H9 (cell line): ENCODE measurements at regions not wholly inside any gene's neighbourhood (a gene's known extent, or its start where the extent isn't known, plus 50 kb on each side); places are given as distances from the start of the nearest gene placed in this dataset.

ENCODE experiments used
- DNase-seq: peaks from one replicate; pipeline ENCODE4 v3.0.0-alpha.2; 2017
- H2AFZ ChIP-seq: one replicate; pipeline ENCODE4 v1.6.1; 2013; ENCODE audit warnings: mild to moderate bottlenecking, low read length, control low read depth, moderate library complexity
- H2AK5ac ChIP-seq: 2 replicates; pipeline ENCODE4 v1.6.1; 2013; ENCODE audit warnings: low read length, control low read depth, mixed read lengths; ENCODE audit not compliant: insufficient read length
- H2BK120ac ChIP-seq: one replicate; pipeline ENCODE4 v1.6.1; 2013; ENCODE audit warnings: low read depth, mild to moderate bottlenecking, low read length, control low read depth, inconsistent platforms; ENCODE audit not compliant: poor library complexity, severe bottlenecking
- H2BK12ac ChIP-seq: 2 replicates; pipeline ENCODE4 v1.6.1; 2013; ENCODE audit warnings: low read length, control low read depth, mixed read lengths, low read depth; ENCODE audit not compliant: insufficient read length
- H2BK15ac ChIP-seq: 2 replicates; pipeline ENCODE4 v1.6.1; 2013; ENCODE audit warnings: low read depth, low read length, control low read depth
- H2BK20ac ChIP-seq: one replicate; pipeline ENCODE4 v1.6.1; 2013; ENCODE audit warnings: low read depth, mild to moderate bottlenecking, low read length, control low read depth, inconsistent platforms; ENCODE audit not compliant: poor library complexity, severe bottlenecking
- H2BK5ac ChIP-seq: 2 replicates; pipeline ENCODE4 v1.6.1; 2013; ENCODE audit warnings: low read length, control low read depth, mixed read lengths; ENCODE audit not compliant: insufficient read length
- H3K14ac ChIP-seq: 2 replicates; pipeline ENCODE4 v1.6.1; 2013; ENCODE audit warnings: low read length, control low read depth; ENCODE audit not compliant: insufficient read depth
- H3K18ac ChIP-seq: 2 replicates; pipeline ENCODE4 v1.6.1; 2013; ENCODE audit warnings: low read depth, mild to moderate bottlenecking, mixed read lengths, low read length, control low read depth; ENCODE audit not compliant: insufficient read length
- H3K23ac ChIP-seq: 2 replicates; pipeline ENCODE4 v1.6.1; 2013; ENCODE audit warnings: low read length, control low read depth, mixed read lengths, low read depth; ENCODE audit not compliant: insufficient read length
- H3K23me2 ChIP-seq: 2 replicates; pipeline ENCODE4 v1.6.1; 2013; ENCODE audit warnings: low read depth, mild to moderate bottlenecking, mixed read lengths, low read length, control low read depth; ENCODE audit not compliant: insufficient read length, poor library complexity, severe bottlenecking
- H3K27ac ChIP-seq: 2 replicates; pipeline ENCODE4 v1.5.1; 2013; ENCODE audit warnings: low read length, control low read depth, mixed read lengths, low read depth; ENCODE audit not compliant: insufficient read length
- H3K27me3 ChIP-seq: 2 replicates; pipeline ENCODE4 v1.6.1; 2013; ENCODE audit warnings: low read length, control low read depth, inconsistent platforms; ENCODE audit not compliant: insufficient read depth
- H3K4ac ChIP-seq: 2 replicates; pipeline ENCODE4 v1.6.1; 2013; ENCODE audit warnings: low read depth, mild to moderate bottlenecking, control low read depth, inconsistent platforms, low read length, moderate library complexity
- H3K4me1 ChIP-seq: 2 replicates; pipeline ENCODE4 v1.6.1; 2013; ENCODE audit warnings: low read length, control low read depth, inconsistent platforms; ENCODE audit not compliant: insufficient read depth
- H3K4me2 ChIP-seq: 2 replicates; pipeline ENCODE4 v1.6.1; 2013; ENCODE audit warnings: low read length, control low read depth, mixed read lengths; ENCODE audit not compliant: insufficient read length, insufficient read depth
- H3K56ac ChIP-seq: 2 replicates; pipeline ENCODE4 v1.6.1; 2013; ENCODE audit warnings: low read depth, mild to moderate bottlenecking, mixed read lengths, low read length, control low read depth; ENCODE audit not compliant: insufficient read length
- H3K79me1 ChIP-seq: 2 replicates; pipeline ENCODE4 v1.6.1; 2013; ENCODE audit warnings: low read depth, mild to moderate bottlenecking, moderate library complexity, low read length, control low read depth, inconsistent platforms; ENCODE audit not compliant: insufficient read depth, poor library complexity, severe bottlenecking
- H3K79me2 ChIP-seq: 2 replicates; pipeline ENCODE4 v1.6.1; 2013; ENCODE audit warnings: low read length, control low read depth, inconsistent platforms; ENCODE audit not compliant: insufficient read depth
- H3K9ac ChIP-seq: 2 replicates; pipeline ENCODE4 v1.6.1; 2013; ENCODE audit warnings: low read length, control low read depth, mixed read lengths; ENCODE audit not compliant: insufficient read length; ENCODE audit errors: extremely low read depth
- H3K9me3 ChIP-seq: one replicate; pipeline ENCODE4 v1.6.1; 2013; ENCODE audit warnings: low read depth, low read length, inconsistent platforms; ENCODE audit not compliant: control insufficient read depth
- H3T11ph ChIP-seq: one replicate; pipeline ENCODE4 v1.6.1; 2013; ENCODE audit warnings: mild to moderate bottlenecking, low read length, control low read depth, inconsistent platforms
- H4K20me1 ChIP-seq: one replicate; pipeline ENCODE4 v1.6.1; 2013; ENCODE audit not compliant: control insufficient read depth, insufficient read length, insufficient read depth
- H4K5ac ChIP-seq: 2 replicates; pipeline ENCODE4 v1.6.1; 2013; ENCODE audit warnings: low read depth, mild to moderate bottlenecking, mixed read lengths, low read length, control low read depth; ENCODE audit not compliant: insufficient read length
- H4K8ac ChIP-seq: replicated peaks from 2 replicates; pipeline ENCODE4 v1.6.1; 2013; ENCODE audit warnings: low read length, control low read depth, mixed read lengths, low read depth; ENCODE audit not compliant: insufficient read length
- H4K91ac ChIP-seq: 2 replicates; pipeline ENCODE4 v1.6.1; 2013; ENCODE audit warnings: low read depth, mild to moderate bottlenecking, moderate library complexity, mixed read lengths, low read length, control low read depth; ENCODE audit not compliant: insufficient read length
- H3K27ac Mint-ChIP-seq, 3 experiments: 2 replicates in 2 of 3; 3 replicates in 1 of 3; pipeline ENCODE4 v1.8.0; 2020 to 2021; ENCODE audit warnings: mixed read lengths in 3 of 3, mild to moderate bottlenecking in 1 of 3, moderate library complexity in 1 of 3
- H3K27me3 Mint-ChIP-seq: 2 replicates; pipeline ENCODE4 v1.8.0; 2021; ENCODE audit warnings: low read depth, mild to moderate bottlenecking, moderate library complexity, mixed read lengths
- H3K36me3 Mint-ChIP-seq, 3 experiments: 2 replicates in 2 of 3; 3 replicates in 1 of 3; pipeline ENCODE4 v1.8.0; 2020 to 2021; ENCODE audit warnings: low read depth in 3 of 3, mixed read lengths in 3 of 3; ENCODE audit not compliant: insufficient read depth in 1 of 3
- H3K4me1 Mint-ChIP-seq, 2 experiments: 2 replicates each; pipeline ENCODE4 v1.8.0; 2020; ENCODE audit warnings: mixed read lengths in 2 of 2
- H3K4me3 Mint-ChIP-seq, 2 experiments: 2 replicates in 1 of 2; 3 replicates in 1 of 2; pipeline ENCODE4 v1.8.0; 2020 to 2021; ENCODE audit warnings: mild to moderate bottlenecking in 2 of 2, mixed read lengths in 2 of 2, moderate library complexity in 1 of 2
- H3K9me3 Mint-ChIP-seq, 2 experiments: 2 replicates in 1 of 2; 3 replicates in 1 of 2; pipeline ENCODE4 v1.8.0; 2020; ENCODE audit warnings: mild to moderate bottlenecking in 2 of 2, mixed read lengths in 2 of 2, moderate library complexity in 1 of 2
- WGBS: extraction: QIAGEN DNeasy Blood & Tissue Kit; methylation state at CpG from one replicate; pipeline ENCODE4 v1.1.7; 2013; ENCODE audit warnings: missing lambda C conversion rate, low lambda C conversion rate, mixed read lengths; ENCODE audit not compliant: insufficient read length; ENCODE audit errors: extremely low coverage; 5-methylcytosine and 5-hydroxymethylcytosine counted together
- TF ChIP-seq, protein P1 (sequence below): fragments of 200-600 bp; sonication (generic); conservative IDR thresholded peaks from 3 replicates; pipeline ENCODE4 v1.8.0; 2021; ENCODE audit warnings: antibody characterized with exemption, mild to moderate bottlenecking

DNA sequence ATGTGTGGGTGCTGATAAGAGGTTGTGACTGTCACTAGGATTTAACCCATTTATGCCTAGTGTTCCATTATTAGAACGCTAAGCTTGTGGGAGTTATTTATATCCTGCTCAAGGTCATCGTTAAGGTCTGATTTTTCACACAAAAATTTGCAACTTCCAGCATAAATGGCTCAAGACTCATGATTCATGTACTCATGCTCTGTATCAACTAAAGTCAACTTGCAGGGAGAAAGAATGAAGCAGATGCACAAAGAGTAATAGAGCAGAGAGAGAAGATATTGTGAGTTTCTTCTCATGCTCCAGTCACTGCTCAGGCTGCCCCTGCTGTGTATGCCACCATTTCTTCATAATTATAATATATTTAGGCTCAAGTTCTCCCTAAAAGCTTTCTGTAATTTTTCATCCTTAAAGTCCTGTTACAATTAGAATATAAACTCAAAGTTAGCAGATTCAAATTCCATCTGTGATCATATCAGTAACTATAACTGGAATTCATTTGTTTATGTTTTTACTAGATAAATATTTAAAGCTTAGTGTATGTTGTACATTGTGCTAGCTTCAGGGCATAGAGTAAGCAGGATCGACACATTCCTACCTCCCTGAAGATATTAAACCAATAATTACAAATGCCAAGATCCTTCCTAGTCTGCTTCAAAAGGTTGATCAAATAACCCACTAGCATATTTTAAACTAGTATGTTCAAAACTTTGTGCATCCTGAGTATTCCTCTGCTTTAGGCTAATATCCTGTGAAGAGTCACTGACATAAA lies 136.7 kb downstream of the NUDT12 start:
- Histone ChIP-seq H3K18ac (no peak overlapping the region), H2BK5ac (no peak overlapping the region), H3K27me3 (no peaks in the 10 kb centered on the region), H2BK12ac (no peak overlapping the region), H3T11ph (no peak overlapping the region), H4K20me1 (no peaks in the 10 kb centered on the region), H2BK15ac (no peak overlapping the region), H3K23ac (no peak overlapping the region), H2AFZ (no peak overlapping the region), H3K27ac (no peak overlapping the region), H3K56ac (no peak overlapping the region), H2BK20ac (no peak overlapping the region), H3K9ac (no peak overlapping the region), H2AK5ac (no peak overlapping the region), H3K79me2 (no peaks in the 10 kb centered on the region), H3K9me3 (no peaks in the 10 kb centered on the region), H4K5ac (no peak overlapping the region), H3K23me2 (no peaks in the 10 kb centered on the region), H2BK120ac (no peak overlapping the region), H3K4me2 (no peak overlapping the region), H3K14ac (no peak overlapping the region), H4K8ac (no peak overlapping the region), H3K4ac (no peak overlapping the region), H3K4me1 (no peaks in the 10 kb centered on the region), H3K79me1 (no peaks in the 10 kb centered on the region), H4K91ac (no peak overlapping the region)
- TF ChIP-seq, protein P1, sequence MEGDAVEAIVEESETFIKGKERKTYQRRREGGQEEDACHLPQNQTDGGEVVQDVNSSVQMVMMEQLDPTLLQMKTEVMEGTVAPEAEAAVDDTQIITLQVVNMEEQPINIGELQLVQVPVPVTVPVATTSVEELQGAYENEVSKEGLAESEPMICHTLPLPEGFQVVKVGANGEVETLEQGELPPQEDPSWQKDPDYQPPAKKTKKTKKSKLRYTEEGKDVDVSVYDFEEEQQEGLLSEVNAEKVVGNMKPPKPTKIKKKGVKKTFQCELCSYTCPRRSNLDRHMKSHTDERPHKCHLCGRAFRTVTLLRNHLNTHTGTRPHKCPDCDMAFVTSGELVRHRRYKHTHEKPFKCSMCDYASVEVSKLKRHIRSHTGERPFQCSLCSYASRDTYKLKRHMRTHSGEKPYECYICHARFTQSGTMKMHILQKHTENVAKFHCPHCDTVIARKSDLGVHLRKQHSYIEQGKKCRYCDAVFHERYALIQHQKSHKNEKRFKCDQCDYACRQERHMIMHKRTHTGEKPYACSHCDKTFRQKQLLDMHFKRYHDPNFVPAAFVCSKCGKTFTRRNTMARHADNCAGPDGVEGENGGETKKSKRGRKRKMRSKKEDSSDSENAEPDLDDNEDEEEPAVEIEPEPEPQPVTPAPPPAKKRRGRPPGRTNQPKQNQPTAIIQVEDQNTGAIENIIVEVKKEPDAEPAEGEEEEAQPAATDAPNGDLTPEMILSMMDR = no peak
- DNase-seq = no peak
- no CpG with 5 or more reads among the region's 3 CpGs for WGBS
- no peak overlapping the region for H3K4me3 Mint-ChIP-seq
- no peaks in the 10 kb centered on the region for H3K4me1 Mint-ChIP-seq
- H3K27me3 Mint-ChIP-seq = no peaks in the 10 kb centered on the region
- no peaks in the 10 kb centered on the region for H3K36me3 Mint-ChIP-seq
- H3K9me3 Mint-ChIP-seq = no peaks in the 10 kb centered on the region
- no peak overlapping the region for H3K27ac Mint-ChIP-seq
